Stimulated activated CD8-positive, alpha-beta memory T cell treated with anti-CD3 and anti-CD28 coated beads, Interleukin-7, amount 100 ng/mL, for 24 hours (primary cell): ENCODE measurements at regions not wholly inside any gene's neighbourhood (a gene's known extent, or its start where the extent isn't known, plus 50 kb on each side); places are given as distances from the start of the nearest gene placed in this dataset.
"Not testable (repeated sequence)": the region's sequence is repeated elsewhere in the genome, so short reads cannot be mapped to it uniquely, and the experiment has no call there.

ENCODE experiments used
- DNase-seq: peaks from one replicate; pipeline ENCODE4 v3.0.0-alpha.2; 2020; ENCODE audit warnings: low read depth

DNA sequence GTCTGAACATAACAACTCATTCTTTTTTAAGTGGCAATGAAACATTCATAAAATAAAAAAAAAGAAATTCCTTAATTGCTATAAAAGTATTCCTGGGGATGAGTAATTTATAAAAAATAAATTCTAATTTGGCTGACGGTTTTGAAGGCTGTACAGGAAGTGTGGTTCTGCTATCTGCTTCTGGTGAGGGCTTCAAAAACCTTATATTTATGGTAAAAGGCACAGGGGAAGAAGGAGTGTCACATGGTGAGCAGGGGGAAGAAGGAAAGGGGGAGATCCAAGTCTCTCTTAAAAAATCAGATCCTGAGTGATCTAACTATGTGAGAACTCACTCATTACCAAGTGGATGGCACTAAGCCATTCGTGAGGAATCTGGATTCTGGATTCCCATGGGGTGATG lies 539.0 kb downstream of the GOLGA6L6 start:
- not testable (repeated sequence) for DNase-seq

DNA sequence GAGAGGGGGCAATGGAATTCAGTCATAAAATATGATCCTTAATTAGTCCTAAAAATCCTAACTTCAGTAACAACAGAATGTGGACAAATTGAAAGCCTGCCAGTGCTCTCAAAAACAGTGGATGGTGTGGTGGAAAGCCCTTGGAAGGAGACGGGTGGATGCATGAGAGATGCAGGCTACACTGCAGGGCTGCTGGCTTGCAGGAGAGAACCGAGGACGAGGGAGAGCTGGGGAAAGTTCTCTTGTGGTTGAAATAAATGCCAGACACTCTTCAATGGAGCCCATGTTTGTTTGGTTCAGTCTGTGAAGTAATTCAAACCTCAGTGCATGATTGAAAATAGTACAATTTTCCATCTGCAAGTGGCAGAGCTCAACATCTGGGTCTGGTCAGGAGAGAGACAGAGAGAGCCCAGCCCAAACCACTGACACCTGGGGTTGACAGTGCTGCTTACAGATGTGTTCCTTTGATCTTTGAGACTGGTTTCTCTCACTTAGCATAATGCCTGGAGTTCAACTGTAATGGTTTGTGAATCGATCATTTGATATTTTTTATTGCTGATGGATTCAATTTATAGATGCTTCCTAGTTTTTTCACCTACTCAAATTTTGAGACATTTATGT lies 544.9 kb downstream of the GOLGA6L6 start:
- not testable (repeated sequence) for DNase-seq

DNA sequence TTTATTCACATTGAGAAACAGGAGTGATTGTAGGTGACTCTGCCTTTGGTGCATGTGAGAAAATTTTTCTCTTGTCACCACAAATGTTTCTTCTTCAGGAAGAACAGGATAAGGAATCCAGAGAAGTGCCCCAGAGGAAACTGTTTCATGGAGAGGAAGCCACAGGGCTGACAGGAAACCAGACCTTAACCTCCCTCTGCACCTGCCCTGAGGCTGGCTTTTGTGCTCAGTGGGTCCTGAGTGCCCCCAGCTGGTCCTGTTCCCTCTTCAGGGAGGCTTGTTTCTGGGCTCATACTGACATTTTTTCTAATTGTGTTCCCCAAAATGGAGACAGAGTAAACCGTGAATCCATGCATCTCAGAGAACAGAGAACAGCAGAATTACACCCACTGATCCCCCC lies 546.3 kb downstream of the GOLGA6L6 start:
- DNase-seq: not testable (repeated sequence)

DNA sequence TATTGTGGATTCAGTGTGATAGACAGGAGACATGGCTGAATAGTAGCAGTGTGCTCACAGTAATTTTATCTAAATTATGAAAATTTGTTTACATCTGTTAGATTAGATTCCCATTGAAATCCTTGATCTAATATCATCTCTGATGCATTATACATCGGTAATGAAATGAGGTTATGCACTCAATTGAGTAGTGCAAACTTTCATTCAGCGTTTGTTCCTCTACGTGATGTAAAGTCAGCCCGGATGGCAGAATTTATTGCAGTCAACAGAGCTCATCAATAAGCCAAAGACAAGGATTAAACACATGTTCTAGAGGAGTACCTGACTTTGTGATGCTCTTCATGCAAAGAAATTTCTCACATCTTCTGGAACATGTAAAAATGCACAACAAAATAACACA lies 549.2 kb downstream of the GOLGA6L6 start:
- no peak for DNase-seq

DNA sequence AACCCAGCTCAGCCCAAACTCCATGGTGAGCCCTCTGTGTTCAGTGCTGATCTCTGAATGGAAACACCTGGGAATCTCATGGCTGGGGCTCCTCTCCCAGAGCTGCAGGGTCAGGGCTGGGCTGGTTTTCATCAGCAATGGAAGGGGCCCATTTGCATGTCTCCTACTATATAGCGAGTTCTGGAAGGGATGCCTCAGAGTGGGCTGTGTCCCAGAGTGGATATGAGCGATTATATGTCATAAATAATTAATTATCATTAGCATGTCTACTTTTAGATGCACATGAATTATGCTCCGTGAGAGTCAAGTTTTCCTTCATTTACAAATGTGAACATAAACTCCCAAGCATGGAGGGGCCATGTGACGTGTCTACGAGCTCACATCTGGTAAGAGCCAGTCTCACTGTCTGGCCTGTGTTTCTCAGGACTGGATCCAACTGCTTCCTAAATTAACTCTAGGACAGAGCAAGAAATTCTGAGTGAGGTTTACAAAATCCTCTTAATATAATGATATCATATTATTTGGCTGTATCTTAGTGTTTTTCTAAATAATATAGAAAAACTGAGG lies 553.4 kb downstream of the GOLGA6L6 start:
- DNase-seq: no peak

DNA sequence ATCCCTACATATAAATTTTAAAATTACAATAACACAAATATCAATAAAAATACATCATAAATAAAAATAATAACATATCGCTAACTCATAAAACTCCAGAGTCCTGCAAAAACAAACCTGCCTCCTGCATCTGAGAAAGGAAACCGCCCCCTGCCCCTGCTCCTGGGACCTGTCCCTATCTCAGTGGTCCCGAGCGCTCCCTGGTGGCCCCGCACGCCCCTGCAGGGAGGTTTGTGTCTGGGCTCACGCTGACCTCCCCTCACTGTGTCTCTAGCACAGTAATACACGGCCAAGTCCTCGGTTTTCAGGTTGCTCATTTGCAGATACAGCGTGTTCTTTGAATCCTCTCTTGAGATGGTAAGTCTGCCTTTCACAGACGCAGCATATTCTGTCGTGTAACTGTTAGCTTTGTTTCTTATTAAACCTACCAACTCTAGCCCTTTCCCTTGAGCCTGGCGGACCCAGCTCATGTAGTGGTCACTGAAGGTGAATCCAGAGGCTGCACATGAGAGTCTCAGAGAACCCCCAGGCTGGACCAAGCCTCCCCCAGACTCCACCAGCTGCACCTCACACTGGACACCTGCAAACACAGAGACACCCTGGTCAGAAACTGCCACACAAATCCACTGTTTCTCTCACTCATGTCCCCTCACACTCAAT lies 554.1 kb downstream of the GOLGA6L6 start:
- DNase-seq: no peak

DNA sequence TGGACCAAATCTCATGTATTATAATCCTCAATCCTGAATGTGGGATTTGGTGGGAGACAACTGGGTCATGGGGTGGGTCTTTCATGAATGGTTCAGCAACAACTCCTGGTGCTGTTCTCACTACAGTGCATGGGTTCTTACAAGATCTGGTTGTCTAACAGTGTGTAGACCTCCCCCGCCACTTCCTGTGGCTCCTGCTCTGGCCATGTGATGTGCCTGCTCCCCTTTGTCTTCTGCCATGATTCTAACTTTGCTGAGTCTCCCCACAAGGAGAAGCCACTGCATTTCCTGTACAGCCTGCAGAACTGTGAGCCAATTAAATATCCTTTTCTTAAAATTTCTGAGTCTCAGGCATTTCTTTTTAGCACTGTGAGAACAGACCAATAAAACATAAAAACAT lies 557.5 kb downstream of the GOLGA6L6 start:
- no peak for DNase-seq

DNA sequence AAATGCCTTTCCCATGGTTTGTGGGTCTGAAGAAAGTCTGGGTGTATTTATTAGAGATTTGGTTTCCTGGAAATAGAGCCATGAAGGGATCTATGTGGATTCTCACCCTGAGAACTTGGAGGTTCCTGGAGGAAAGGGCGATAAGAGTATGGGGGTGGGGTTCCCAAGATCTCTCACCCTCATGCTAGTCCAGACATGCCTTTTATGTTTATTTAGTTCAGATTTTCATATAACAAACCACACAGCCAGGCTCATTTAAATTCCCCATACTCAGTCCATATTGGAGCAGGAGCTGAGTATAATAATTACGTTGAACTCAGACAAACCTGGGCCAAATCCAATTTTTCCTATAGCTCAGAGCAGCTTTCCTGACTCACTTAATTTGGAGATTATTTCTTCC lies 566.6 kb downstream of the GOLGA6L6 start:
- no peak for DNase-seq

DNA sequence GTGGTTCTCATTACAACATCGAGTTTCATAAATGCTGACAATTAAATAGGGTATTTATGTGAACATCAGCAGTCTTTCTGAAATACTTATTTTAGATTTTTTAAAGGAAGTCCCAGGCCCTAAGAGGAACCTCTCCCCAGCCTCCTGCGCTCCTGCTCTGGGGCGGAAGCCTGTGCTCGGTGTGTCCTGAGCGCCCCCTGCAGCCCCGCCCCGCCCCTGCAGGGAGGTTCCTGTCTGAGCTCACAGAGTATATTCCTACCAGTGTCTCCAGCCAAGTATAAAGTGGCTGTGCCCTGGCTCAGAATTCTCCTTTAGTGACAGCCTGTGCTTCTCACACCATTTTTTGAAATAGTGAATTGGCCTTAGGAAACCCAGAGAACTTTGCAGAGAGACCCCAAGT lies 567.9 kb downstream of the GOLGA6L6 start:
- DNase-seq: no peak

DNA sequence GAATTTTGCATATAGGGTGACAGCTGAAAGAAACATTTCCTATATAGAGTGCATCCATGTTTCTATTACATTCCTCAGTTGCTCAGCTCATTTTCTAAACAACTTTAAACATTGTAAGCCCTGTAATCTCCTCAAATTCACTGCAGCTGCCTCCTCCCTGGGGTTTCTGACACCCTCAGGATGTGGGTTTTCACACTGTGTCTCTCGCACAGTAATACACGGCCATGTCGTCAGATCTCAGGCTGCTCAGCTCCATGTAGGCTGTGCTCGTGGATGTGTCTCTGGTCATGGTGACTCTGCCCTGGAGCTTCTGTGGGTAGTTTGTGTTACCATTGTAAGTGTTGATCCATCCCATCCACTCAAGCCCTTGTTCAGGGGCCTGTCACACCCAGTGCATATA lies 569.0 kb downstream of the GOLGA6L6 start:
- not testable (repeated sequence) for DNase-seq

DNA sequence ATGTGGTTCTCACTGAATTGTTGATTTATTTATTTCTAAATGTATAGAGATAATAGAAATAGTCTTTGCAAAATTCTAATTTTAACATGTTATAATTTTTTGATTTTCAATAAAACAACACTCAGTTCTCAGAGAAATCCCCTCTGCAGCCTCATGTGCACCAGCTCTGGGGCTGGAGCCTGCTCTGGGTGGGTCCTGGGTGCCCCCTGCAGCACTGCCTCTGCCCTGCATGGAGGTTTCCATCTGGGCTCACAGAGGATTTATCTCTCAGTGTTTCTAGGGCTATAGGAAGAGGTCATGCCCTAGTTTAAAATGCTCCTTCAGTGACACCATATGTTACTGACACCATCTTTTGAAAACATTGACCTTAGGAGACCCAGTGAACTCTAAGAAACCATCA lies 576.0 kb downstream of the GOLGA6L6 start:
- DNase-seq: not testable (repeated sequence)

DNA sequence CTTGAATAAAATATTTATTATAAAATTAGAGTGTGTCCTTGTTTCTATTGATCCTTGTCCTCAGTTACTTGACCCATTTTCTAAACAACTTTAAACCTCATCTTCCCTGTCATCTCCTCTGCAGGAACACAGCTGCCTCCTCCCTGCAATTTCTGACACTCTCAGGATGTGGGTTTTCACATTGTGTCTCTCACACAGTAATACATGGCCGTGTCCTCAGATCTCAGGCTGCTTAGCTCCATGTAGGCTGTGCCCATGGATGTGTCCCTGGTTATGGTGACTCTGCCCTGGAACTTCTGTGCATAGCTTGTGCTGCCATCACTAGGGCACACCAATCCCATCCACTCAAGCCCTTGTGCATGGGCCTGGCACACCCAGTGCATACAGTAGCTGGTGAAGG lies 577.1 kb downstream of the GOLGA6L6 start:
- not testable (repeated sequence) for DNase-seq

DNA sequence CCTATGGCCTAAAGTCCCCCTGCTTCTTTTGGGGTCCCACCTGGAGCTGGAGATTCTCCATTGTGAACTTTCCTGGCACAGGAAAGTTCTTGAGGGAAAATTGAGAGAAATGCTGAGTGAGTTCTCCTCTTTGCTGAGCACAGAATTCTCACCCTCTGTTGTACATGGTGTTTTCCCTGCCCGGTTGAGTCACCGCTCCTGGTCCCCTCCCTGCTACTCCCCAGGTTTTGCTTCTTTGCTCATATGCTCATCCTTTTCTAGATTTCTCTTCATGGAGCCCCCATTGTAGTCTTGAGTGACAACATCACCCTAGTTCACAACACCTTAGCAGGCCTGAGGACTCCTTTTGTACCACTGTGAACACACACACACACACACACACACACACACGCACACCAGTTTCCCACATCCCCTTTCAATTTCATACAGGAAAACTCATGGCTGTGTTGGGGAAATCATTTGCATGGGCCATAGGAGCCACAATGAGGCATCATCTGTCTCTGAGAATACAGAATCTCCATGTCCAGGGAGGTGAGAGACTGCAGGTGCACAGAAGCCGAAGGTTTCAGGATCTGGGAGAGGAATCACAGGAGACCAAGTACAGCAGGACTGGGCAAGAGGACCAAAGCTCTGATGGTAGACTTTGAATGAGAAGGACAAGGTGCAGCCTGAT lies 585.3 kb downstream of the GOLGA6L6 start:
- no peak for DNase-seq

DNA sequence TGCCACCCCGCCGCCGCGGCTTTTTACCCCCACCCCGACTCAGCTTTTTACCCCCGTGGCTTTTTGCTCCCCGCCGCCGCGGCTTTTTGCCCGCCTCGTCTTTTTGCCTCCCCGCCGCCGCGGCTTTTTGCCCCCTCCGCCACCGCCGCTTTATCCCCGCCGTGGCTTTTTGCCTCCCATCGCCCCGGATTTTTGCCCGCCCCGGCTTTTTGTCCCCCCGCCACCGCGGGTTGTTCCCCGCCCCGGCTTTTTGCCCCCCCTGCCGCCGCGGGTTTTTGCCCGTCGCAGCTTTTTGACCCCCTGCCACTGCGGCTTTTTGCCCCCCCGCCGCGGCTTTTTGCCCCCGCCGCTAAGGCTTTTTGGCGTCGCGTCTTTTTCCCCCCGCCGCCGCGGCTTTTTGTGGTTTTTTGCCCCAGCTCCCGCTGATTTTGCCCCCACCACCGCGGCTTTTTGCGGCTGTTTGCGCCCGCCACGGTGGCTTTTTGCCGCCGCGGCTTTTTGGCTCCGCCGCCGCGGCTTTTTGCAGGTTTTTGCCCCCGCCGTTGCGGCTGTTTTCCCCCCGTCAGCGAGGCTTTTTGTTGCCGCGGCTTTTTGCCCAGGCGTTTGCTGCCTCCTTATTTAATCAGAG lies 597.2 kb downstream of the GOLGA6L6 start:
- no peak for DNase-seq

DNA sequence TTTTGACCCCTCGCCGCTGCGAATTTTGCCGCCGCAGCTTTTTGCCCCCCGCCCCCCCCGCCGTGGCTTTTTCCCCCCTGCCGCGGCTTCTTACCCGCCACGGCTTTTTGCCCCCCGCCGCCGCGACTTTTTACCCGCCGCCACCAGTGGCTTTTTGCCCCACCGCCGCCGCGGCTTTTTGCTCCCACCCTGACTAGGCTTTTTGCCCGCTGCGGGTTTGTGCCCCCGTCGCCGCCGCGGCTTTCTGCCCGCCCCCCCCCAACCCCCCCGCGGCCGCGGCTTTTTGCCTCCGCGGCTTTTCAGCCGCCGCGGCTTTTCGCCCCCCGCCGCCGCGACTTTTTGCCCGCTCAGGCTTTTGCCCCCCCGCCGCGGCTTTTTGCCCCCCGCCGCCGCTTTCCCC lies 598.1 kb downstream of the GOLGA6L6 start:
- no peak for DNase-seq

DNA sequence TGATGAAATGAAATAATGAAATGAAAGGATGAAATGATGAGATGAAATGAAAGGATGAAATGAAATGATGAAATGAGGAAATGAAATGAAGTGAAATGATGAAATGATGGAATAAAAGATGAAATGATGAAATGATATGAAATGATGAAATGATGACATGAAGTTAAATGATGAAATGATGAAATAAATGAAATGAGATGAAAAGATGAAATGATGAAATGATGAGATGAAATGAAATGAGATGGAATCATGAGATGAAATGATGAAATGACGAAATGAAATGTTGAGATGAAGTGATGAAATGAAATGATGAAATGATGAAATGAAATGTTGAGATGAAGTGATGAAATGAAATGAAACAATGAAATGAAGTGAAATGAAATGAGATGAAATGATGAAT lies 638.3 kb downstream of the GOLGA6L6 start:
- DNase-seq: not testable (repeated sequence)

DNA sequence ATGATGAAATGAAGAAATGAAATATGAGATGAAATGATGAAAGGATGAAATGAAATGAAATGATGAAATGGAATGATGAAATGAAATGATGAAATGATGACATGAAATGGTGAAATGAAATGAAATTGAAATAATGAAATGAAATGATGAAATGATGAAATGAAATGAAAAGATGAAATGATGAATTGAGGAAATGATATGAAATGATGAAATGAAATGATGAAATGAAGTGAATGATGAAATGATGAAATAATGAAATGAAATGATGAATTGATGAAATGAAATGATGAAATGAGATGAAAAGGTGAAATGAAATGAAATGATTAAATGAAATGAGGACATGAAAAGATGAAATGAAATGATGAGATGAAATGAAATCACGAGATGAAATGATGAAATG lies 639.2 kb downstream of the GOLGA6L6 start:
- not testable (repeated sequence) for DNase-seq

DNA sequence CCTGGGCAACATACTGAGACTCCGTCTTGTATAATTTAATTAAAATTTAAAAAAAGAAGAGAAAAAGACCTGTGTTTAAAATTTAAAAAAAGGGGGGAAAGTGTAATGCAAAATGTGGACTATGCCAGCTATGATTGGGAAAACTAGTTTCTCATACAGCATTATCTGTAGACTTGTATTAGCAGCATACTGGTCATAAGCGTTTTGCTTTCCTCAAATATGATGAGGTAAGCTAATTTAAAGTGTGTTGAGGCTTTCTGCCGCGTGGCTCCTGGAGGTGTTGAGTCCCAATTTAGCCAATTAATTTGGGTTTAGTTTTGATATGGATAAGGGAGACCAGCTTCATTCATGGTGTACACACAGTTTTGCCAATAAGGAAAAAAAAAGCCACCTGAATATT lies 640.2 kb downstream of the GOLGA6L6 start:
- DNase-seq: not testable (repeated sequence)

DNA sequence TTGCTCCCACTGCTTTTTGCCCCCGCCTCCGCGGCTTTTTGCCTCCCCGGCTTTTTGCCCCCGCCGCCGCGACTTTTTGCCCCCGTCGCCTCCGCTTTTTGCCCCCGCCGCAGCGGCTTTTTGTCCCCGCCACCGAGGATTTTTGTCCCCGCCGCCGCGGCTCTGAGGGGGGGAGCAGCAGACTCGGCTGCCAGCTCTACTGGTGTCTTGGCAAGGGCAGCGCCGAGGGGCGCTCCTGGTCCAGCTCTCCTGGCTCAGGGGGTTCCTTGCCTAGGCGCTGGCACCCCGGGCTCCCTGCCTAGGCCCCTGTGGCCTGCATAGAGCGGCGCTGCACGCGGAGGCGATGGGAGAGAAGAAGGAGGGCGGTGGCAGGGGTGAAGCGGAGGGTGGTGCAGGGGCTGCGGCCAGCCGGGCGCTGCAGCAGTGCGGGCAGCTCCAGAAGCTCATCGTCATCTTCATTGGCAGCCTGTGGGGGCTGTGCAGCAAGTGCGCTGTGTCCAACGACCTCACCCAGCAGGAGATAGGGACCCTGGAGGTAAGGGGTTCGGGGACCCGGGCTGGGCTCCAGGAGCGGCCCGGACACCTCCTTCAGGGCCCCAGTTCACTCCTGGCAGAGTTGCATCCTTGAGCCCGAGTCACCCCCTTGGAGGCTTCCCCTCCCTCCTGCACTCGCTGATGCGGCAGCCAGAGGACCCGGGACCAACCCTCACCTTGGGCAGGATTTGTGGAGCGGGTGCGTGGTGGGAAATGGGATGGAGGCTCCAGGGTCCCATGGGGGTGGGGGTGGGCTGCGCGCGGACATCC lies 642.4 kb downstream of the GOLGA6L6 start:
- no peak for DNase-seq

DNA sequence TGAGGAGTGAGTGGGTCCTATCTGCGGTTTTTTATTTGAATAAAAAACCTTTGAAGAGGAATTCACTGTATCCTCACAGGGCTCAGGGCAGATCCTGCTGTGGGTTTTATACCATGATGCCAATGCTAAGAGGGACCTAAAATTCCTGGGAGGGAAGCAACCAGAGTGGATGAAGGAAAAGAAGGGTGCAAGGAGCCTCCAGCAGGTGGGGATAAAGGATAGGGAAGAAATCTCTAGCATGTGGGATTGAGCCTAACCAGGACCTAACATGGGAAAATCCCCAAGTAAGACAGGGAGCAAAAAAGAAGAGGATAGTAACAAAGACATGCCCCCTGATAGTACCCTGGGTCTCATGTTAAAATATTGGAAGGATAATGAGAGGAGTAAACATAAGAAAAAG lies 652.8 kb downstream of the GOLGA6L6 start:
- not testable (repeated sequence) for DNase-seq

DNA sequence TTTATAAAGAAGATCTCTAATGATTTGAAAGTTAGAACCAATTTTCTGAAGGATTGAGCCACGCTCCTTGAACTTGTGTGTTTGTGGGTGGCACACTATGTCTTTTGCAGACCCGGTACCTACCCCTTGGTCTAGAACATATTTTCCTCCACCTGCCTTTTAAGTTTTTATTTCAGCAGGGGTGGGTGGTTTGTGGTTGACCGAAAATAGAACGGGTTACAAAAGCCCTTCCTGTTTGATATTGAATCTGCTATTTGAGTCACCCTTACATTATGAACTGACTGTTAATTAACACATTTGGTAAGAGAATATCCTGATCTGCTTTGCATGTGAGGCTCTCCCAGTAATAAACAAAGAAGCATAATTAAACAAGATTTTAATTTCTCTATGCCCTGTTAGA lies 697.5 kb downstream of the GOLGA6L6 start:
- DNase-seq: not testable (repeated sequence)
